Fibroblast of lung (primary cell): ENCODE measurements at regions not wholly inside any gene's neighbourhood (a gene's known extent, or its start where the extent isn't known, plus 50 kb on each side); places are given as distances from the start of the nearest gene placed in this dataset.

Experiments
- DNase-seq, 2 donors: peaks; one replicate each; pipeline versions ENCODE4 v3.0.0 to v3.0.0-alpha.2; 2010; ENCODE audit warnings: low read depth in 2 of 2
- H2AFZ ChIP-seq: 2 replicates; pipeline ENCODE4 v1.5.1; 2012; ENCODE audit warnings: low read length, control low read depth, inconsistent platforms
- H3K27ac ChIP-seq: 2 replicates; pipeline ENCODE4 v1.5.1; 2011; ENCODE audit warnings: low read length, control low read depth; ENCODE audit not compliant: insufficient read depth
- H3K27me3 ChIP-seq: 2 replicates; pipeline ENCODE4 v1.5.1; 2011; ENCODE audit warnings: mild to moderate bottlenecking, low read length; ENCODE audit not compliant: control insufficient read depth, insufficient read depth
- H3K36me3 ChIP-seq: 2 replicates; pipeline ENCODE4 v1.5.1; 2011; ENCODE audit warnings: low read length; ENCODE audit not compliant: control insufficient read depth, insufficient read depth
- H3K4me1 ChIP-seq: 2 replicates; pipeline ENCODE4 v1.5.1; 2011; ENCODE audit warnings: low read length; ENCODE audit not compliant: control insufficient read depth, insufficient read depth; ENCODE audit errors: extremely low read depth
- H3K4me2 ChIP-seq: 2 replicates; pipeline ENCODE4 v1.5.1; 2011; ENCODE audit warnings: low read length, control low read depth; ENCODE audit not compliant: insufficient read depth; ENCODE audit errors: extremely low read depth
- H3K4me3 ChIP-seq, 4 experiments: fragments of 200-600 bp in 1 of 4; sonication (generic) in 1 of 4; replicated peaks in 1 of 4; 2 replicates each; pipeline ENCODE4 v1.5.1; 2011 to 2016; ENCODE audit warnings: low read length in 4 of 4, low read depth in 3 of 4, mild to moderate bottlenecking in 3 of 4, control low read depth in 2 of 4, inconsistent platforms in 1 of 4, mixed read lengths in 1 of 4; ENCODE audit not compliant: insufficient read depth in 1 of 4; ENCODE audit errors: control extremely low read depth in 1 of 4
- H3K79me2 ChIP-seq: 2 replicates; pipeline ENCODE4 v1.5.1; 2012; ENCODE audit warnings: mild to moderate bottlenecking, low read length, inconsistent platforms; ENCODE audit not compliant: control insufficient read depth, insufficient read depth
- H3K9ac ChIP-seq: 2 replicates; pipeline ENCODE4 v1.5.1; 2011; ENCODE audit warnings: mild to moderate bottlenecking, low read length, control low read depth; ENCODE audit not compliant: insufficient read depth
- H3K9me3 ChIP-seq: 2 replicates; pipeline ENCODE4 v1.5.1; 2012; ENCODE audit warnings: low read depth, low read length; ENCODE audit not compliant: control insufficient read depth, insufficient read depth
- H4K20me1 ChIP-seq: 2 replicates; pipeline ENCODE4 v1.5.1; 2011; ENCODE audit warnings: low read length; ENCODE audit not compliant: control insufficient read depth, insufficient read depth; ENCODE audit errors: extremely low read depth
- EZH2 ChIP-seq: IDR thresholded peaks from 2 replicates; pipeline ENCODE4 v1.5.1; 2012; ENCODE audit warnings: low read length, control low read depth, mild to moderate bottlenecking; ENCODE audit errors: missing control alignments
- TF ChIP-seq, protein P1 (sequence below), 2 donors: IDR thresholded peaks in 1 of 2; conservative IDR thresholded peaks in 1 of 2; 1 replicate in 1 of 2; 2 replicates in 1 of 2; pipeline ENCODE4 v1.5.1; 2011 to 2012; ENCODE audit warnings: low read length in 2 of 2, control low read depth in 1 of 2, inconsistent platforms in 1 of 2, low read depth in 1 of 2, mild to moderate bottlenecking in 1 of 2

DNA sequence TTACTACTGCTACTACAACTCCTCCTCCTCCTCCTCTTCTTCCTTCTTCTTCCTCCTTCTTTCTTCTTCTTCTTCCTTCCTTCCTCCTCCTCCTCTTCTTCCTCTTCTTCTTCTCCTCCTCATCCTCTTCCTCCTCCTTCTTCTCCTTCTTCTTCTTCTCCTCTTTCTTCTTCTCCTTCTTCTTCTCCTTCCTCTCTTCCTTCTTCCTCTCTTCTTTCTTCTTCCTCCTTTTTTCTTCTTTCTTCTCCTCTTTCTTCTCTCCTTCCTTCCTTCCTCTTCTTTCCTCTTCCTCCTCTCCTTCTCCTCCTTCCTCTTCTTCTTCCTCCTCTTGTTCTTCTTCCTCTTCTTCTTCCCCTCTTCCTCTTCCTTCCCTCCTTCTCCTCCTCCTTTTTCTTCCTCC is 94.7 kb upstream of the MYO16 start:
- TF ChIP-seq, protein P1, sequence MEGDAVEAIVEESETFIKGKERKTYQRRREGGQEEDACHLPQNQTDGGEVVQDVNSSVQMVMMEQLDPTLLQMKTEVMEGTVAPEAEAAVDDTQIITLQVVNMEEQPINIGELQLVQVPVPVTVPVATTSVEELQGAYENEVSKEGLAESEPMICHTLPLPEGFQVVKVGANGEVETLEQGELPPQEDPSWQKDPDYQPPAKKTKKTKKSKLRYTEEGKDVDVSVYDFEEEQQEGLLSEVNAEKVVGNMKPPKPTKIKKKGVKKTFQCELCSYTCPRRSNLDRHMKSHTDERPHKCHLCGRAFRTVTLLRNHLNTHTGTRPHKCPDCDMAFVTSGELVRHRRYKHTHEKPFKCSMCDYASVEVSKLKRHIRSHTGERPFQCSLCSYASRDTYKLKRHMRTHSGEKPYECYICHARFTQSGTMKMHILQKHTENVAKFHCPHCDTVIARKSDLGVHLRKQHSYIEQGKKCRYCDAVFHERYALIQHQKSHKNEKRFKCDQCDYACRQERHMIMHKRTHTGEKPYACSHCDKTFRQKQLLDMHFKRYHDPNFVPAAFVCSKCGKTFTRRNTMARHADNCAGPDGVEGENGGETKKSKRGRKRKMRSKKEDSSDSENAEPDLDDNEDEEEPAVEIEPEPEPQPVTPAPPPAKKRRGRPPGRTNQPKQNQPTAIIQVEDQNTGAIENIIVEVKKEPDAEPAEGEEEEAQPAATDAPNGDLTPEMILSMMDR (conservative IDR thresholded peaks at IDR 0.05 in 1 of 2, IDR thresholded peaks at IDR 0.05 in 1 of 2; ENCODE audit: low read depth in 1 of 2, low read length in 2 of 2) = no peak
- TF ChIP-seq EZH2 = no peak
- Histone ChIP-seq H3K27ac (no peak overlapping the region), H4K20me1 (no peaks in the 10 kb centered on the region), H3K4me2 (no peak overlapping the region), H3K9me3 (no peaks in the 10 kb centered on the region), H3K4me1 (no peaks in the 10 kb centered on the region), H3K9ac (no peak overlapping the region), H3K27me3 (no peaks in the 10 kb centered on the region), H3K36me3 (no peaks in the 10 kb centered on the region), H3K4me3 (no peak overlapping the region), H2AFZ (no peak overlapping the region), H3K79me2 (no peaks in the 10 kb centered on the region)
- DNase-seq = no peak

DNA sequence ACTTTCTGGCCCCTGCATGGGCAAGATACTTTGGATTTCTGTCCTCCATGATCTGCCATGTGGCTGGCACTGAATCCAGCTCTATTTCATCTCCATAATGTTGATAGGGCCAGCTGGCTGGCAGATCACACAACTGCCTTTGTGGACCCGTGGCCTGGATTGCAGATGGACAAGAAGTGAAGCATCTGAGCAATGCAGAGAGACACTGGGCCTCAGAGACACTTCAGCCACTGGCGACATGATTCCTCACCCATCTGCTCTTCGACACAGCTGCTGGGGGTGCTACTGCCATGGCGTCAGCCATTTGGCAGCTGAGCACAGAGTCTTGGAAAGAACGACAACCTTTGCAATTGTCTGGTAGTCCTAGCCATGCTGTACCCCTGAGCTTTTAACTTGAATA is 79.5 kb upstream of the MYO16 start:
- H3K36me3 ChIP-seq = no peaks in the 10 kb centered on the region
- DNase-seq = no peak

DNA sequence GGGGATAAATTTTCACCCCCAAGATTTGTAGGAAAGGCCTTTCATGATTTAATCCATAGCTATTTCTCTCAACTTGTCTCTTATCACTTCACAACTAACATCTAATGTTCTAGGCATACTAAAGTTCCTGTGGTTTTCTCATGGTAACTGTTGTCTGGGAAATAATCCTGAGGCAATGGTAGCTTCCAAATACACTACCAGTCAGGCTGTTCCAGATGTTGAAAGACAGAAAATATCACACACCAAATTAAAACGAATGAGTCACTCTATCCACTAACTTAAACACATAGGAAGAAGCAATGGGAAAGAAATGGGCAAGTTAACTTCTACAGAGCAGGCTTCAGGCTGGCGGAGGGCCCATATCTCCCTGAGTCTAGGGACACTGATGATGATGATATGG is 77.7 kb upstream of the MYO16 start:
- Histone ChIP-seq H3K27me3 (no peaks in the 10 kb centered on the region), H3K36me3 (no peaks in the 10 kb centered on the region), H3K9ac (no peak overlapping the region), H3K4me3 (no peak overlapping the region), H3K4me2 (no peak overlapping the region), H3K4me1 (no peaks in the 10 kb centered on the region), H3K27ac (no peak overlapping the region), H4K20me1 (no peaks in the 10 kb centered on the region), H2AFZ (no peak overlapping the region), H3K79me2 (no peaks in the 10 kb centered on the region), H3K9me3 (no peaks in the 10 kb centered on the region)
- TF ChIP-seq EZH2 = no peak
- TF ChIP-seq, protein P1 (conservative IDR thresholded peaks at IDR 0.05 in 1 of 2, IDR thresholded peaks at IDR 0.05 in 1 of 2; ENCODE audit: low read depth in 1 of 2, low read length in 2 of 2) = no peak
- peak; percentile 2 for DNase-seq

More for the DNA sequence above, 79.5 kb upstream of the MYO16 start:
- Histone ChIP-seq H3K4me2 (no peak overlapping the region), H3K9ac (no peak overlapping the region), H4K20me1 (no peaks in the 10 kb centered on the region), H3K79me2 (no peaks in the 10 kb centered on the region), H3K4me3 (no peak overlapping the region), H3K9me3 (no peaks in the 10 kb centered on the region), H3K4me1 (no peaks in the 10 kb centered on the region), H2AFZ (no peak overlapping the region), H3K27ac (no peak overlapping the region), H3K27me3 (no peaks in the 10 kb centered on the region)
- TF ChIP-seq, protein P1 (conservative IDR thresholded peaks at IDR 0.05 in 1 of 2, IDR thresholded peaks at IDR 0.05 in 1 of 2; ENCODE audit: low read depth in 1 of 2, low read length in 2 of 2) = no peak
- TF ChIP-seq EZH2 = no peak
